GM19372 (cell line): ENCODE measurements at regions not wholly inside any gene's neighbourhood (a gene's known extent, or its start where the extent isn't known, plus 50 kb on each side); places are given as distances from the start of the nearest gene placed in this dataset.
"Not testable (repeated sequence)": the region's sequence is repeated elsewhere in the genome, so short reads cannot be mapped to it uniquely, and the experiment has no call there.

ENCODE experiments used
- ATAC-seq: cut with Tn5 transposase; IDR thresholded peaks from one replicate; pipeline ENCODE4 v1.9.1; 2021; ENCODE audit warnings: mild to moderate bottlenecking, low read depth, moderate library complexity; ENCODE audit not compliant: unreplicated experiment

GRCh38 chrX:35221391-35221790 is 278.8 kb downstream of the FAM47B start:
- not testable (repeated sequence) for ATAC-seq

- ATAC-seq, result no peak
Observed at GRCh38 chrX:35244088-35244741, 301.6 kb downstream of the FAM47B start.

- ATAC-seq, result no peak
Observed at GRCh38 chrX:35244796-35245508, 302.4 kb downstream of the FAM47B start.

DNA sequence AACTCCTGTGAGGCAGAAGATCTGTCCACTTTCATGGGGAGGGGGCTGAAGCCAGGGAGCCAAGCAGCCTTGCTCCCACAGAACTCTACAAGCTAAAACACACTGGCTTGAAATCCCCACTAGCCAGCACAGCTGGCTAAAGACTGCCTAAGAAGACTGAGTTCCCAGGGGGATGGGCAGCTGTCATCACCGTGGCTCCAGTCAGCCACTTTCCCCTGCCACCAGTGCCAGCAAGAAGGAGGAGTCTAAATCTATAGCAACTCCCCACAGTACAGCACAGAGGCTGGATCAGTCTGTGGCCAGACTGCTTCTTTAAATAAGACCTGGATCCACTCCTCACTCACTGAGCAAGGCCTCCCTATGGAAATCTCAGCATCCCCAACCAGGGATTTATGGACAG is 308.6 kb downstream of the FAM47B start:
- ATAC-seq, result no peak

DNA sequence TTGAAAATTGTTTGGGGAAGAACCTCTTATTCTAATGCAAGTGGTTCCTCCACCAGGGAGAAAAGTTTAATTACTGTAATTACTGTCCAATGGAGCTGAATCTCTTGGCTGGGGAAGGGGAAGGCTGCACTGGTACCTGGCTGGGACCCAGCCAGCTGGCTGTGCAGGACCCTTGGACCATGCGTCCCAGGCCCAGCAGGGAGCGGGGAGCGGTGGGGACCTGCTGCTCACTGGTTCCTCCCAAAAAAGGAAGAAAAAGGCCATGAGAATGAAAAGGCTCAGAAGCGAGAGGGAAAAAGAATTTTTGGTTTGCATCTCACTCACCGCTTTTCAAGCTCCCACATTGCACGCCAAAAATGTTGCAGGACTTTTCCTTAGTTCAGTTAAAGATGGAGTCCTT is 333.5 kb downstream of the FAM47B start:
- ATAC-seq, result no peak

GRCh38 chrX:35285289-35285962 is 342.8 kb downstream of the FAM47B start:
- ATAC-seq, result no peak

- ATAC-seq, result no peak
Observed at GRCh38 chrX:35288657-35289056, 346.1 kb downstream of the FAM47B start.

- no peak for ATAC-seq
Observed at GRCh38 chrX:35289952-35290351, 347.4 kb downstream of the FAM47B start.

- no peak for ATAC-seq
Observed at GRCh38 chrX:35291013-35291412, 348.4 kb downstream of the FAM47B start.

DNA sequence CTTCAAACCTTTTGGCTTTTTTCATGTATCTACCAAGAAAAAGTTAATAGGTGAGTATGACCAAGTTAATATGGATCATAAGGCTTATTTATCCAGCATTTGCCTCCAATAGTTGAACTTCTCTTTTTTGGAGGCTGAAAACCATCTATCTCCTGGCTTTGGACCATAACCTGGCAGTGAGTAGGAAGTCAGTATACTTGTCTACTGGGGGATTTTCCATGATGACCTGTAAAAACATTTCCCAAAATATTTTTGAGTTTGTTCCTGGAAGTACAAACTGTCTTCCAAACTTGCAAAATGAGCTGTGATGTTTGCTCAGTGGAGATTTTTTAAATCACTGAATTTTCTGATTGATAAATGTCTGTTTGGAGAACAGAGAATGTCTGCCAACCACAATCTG is 349.9 kb downstream of the FAM47B start:
- no peak for ATAC-seq

DNA sequence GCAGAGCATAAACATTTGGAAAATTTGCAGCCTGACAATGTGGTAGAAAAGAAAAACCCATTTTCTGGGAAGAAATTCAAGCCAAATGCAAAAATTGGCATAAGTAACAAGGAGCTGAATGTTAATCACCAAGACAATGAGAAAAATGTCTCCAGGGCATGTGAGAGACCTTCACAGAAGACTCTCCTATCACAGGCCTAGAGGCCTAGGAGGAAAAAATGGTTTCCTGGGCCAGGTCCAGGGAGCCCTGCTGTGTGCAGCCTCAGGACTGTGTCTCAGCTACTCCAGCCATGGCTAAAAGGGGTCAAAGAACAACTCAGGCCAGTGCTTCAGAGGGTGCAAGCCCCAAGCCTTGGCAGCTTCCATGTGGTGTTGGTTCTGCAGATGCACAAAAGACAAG is 362.4 kb downstream of the FAM47B start:
- not testable (repeated sequence) for ATAC-seq

GRCh38 chrX:35339796-35340195 is 397.2 kb downstream of the FAM47B start:
- ATAC-seq, result no peak

DNA sequence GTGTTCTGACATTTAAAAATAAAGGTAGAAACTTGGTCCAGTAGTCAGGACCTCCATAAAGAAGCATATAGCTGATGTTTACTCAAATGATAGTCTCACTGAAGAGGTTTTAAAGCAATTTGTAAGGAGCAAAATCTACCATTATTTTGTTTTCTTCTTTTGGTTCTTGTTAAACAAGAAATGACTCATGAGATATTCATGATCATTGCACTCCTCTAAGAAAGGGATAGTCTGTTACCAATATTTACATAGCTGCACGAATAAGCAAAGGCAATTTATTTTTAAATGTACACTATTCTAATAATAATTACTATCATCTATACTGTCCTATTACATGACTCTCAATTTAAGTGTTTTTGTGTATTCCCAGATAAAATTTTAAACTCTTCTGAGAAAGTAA is 397.9 kb downstream of the FAM47B start:
- no peak for ATAC-seq

GRCh38 chrX:35351212-35351611 is 408.6 kb downstream of the FAM47B start:
- ATAC-seq, result no peak

DNA sequence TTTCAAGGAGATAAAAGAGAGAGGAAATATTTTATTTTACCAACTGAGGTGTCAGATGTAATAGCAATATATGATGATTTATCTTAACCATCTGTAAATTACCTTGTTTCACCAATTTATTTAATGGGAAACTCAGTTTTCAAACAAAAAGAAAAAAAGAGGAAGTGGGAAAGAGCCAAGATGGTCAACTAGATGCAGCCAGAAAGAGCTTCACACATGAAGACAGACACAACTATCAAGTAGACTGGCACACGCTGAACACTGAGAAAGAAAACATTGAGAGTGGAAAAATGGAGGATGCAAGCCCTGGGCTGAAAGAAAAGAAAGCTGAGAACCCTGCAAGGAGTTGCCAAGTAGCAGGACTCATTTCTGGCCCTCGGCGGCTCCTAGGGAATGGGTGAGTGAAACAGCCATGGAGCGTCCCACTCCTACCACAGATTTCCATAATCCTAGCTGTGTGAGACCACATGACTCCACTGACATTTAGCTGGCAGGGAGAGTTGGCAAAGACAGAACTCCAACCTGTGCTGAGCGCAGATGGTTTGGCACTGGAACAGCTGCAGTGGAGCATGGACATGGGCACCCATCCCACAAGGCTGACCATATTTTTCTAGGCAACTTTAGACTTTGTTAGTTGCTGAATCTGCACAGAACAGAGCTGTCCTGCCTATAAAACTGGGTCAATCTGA is 409.3 kb downstream of the FAM47B start:
- no peak for ATAC-seq

DNA sequence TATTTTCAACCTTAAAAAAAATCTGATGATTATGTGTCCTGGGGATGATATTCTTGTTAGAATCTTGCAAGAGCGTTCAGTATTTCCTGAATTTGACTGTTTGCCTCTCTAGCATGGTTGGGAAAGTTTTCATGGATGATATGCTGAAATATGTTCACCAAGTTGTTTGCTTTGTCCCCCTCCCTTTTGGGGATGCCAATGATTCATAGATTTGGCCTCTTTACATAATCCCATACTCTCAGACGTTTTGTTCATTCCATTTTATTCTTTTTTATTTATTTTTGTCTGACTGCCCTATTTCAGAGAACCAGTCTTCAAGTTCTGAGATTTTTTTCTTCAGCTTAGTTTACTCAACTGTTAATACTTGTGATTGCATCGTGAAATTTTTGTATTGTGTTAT is 415.1 kb downstream of the FAM47B start:
- no peak for ATAC-seq

DNA sequence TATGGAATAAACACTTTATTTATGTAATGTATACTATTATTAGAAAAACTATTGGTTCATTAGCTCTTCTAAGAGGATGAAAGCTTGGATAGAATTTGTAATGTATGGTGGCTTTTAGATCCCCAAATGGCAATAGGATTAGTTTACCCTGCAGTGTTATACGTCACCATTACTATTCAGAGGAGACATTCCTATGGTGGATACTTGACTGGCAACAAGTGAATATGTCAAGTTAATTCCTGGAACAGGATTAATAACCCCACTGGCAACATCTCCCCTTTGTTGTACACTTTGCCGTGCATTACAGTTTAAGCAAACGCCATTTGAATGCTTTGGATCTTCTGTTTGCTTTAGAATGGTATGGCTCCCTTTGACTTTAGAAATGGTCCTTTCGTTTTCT is 420.3 kb downstream of the FAM47B start:
- ATAC-seq, result no peak

GRCh38 chrX:35374116-35374515 is 424.0 kb upstream of the MAGEB16 start:
- ATAC-seq, result no peak

DNA sequence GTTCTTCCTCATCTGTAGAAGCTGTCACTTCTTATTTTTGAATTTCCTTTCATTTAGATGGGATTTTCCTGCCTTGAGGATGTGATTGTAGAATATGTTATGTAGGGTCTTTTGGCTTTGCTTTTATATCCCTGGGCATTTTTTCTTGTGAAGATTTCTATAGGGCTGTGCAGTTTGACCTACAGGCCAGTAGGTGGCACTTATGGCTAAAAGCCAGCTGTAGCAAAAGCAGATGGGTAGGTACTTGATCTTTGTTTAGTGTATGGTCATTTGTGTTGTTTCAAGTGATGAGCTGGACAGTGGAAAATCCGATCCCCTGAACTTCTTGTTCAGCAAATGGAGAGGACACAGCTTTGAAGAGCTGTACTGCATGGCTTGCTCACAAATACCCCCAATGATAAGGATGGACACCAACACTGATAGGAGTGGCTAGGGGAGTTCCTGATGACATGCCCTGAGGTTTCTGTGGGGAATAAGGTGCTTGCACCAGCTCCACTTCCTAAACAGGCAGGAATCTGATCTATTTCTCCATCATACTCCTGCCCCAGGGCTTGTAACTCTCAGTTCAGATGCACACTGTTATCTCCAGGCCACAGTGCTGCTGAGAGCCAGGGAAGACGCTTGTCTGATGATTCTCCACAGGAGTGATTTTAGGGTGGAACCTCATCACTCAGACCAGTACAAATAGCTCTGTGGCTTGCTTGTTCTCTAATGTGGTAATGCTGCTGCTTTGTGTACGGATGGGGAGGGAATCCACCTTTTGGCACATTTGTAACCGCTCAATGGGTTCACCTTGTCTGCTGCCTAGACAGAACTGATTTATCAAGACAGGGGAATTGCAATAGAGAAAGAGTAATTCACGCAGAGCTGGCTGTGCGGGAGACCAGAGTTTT is 417.1 kb upstream of the MAGEB16 start:
- peak; percentile 66 for ATAC-seq

DNA sequence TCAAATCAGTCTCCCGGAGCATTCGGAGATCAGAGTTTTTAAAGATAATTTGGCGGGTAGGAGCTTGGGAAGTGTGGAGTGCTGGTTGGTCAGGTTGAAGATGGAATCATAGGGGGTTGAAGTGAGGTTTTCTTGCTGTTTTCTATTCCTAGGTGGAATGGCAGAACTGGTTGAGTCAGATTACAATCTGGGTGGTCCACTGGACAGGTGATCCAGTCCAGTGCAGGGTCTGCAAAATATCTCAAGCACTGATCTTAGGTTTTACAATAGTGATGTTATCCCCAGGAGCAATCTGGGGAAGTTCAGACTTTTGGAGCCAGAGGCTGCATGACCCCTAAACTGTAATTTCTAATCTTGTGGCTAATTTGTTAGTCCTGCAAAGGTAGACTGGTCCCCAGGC is 416.4 kb upstream of the MAGEB16 start:
- ATAC-seq, result not testable (repeated sequence)
